ENCODE measurements at regions not wholly inside any gene's neighbourhood (a gene's known extent, or its start where the extent isn't known, plus 50 kb on each side); places are given as distances from the start of the nearest gene placed in this dataset.

GRCh38 chr2:185658750-185659149, 79.9 kb upstream of the FSIP2 start:
- intact Hi-C loops (cut with micrococcal nuclease), result no loop called here
- no peak overlapping the region for H3K4me2 ChIP-seq (ENCODE audit: insufficient read depth, low read length)
- H3K4me1 ChIP-seq (ENCODE audit: control insufficient read depth, extremely low read depth, insufficient read depth, low read length), result no peaks in the 10 kb centered on the region
- DNase-seq (ENCODE audit: low read depth, low spot score), result no peak
- H3K27me3 ChIP-seq (ENCODE audit: control insufficient read depth in 2 of 2, insufficient read depth in 2 of 2, low read length in 2 of 2), result no peaks in the 10 kb centered on the region
- ChIA-PET POLR2A (no interaction called here), CTCF (no interaction called here)
- H3K36me3 ChIP-seq (ENCODE audit: control insufficient read depth in 2 of 2, extremely low read depth in 1 of 2, insufficient read depth in 2 of 2, low read length in 2 of 2), result no peaks in the 10 kb centered on the region
- no peak for TF ChIP-seq FOS (IDR thresholded peaks at IDR 0.05; ENCODE audit: borderline replicate concordance, insufficient read depth, low read length)
- no peak for TF ChIP-seq EZH2 (IDR thresholded peaks at IDR 0.05; ENCODE audit: borderline replicate concordance, low read depth, low read length, severe bottlenecking)
- TF ChIP-seq GATA2 (IDR thresholded peaks at IDR 0.05; ENCODE audit: insufficient read depth, insufficient read length, low read depth, low read length), result no peak
- TF ChIP-seq, protein P1, sequence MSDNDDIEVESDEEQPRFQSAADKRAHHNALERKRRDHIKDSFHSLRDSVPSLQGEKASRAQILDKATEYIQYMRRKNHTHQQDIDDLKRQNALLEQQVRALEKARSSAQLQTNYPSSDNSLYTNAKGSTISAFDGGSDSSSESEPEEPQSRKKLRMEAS (IDR thresholded peaks at IDR 0.05; ENCODE audit: insufficient read depth, insufficient read length), result no peak
- no peak for TF ChIP-seq POLR2A (IDR thresholded peaks at IDR 0.05; ENCODE audit: low read depth, low read length)
- TF ChIP-seq JUN (IDR thresholded peaks at IDR 0.05; ENCODE audit: borderline replicate concordance, insufficient read depth, insufficient read length, low read depth), result no peak
- no peak for TF ChIP-seq POLR2AphosphoS5 (IDR thresholded peaks at IDR 0.05; ENCODE audit: insufficient read depth, low read depth, low read length)
- TF ChIP-seq MYC (IDR thresholded peaks at IDR 0.05; ENCODE audit: low read depth, low read length), result no peak
- TF ChIP-seq CTCF (IDR thresholded peaks at IDR 0.05; ENCODE audit: extremely low read depth in 1 of 2, insufficient read depth in 1 of 2, low read depth in 1 of 2, low read length in 2 of 2), result no peak
- dilution Hi-C loops (cut with MboI; ENCODE audit: extremely low pct_ligation_motif_present, low sequenced_read_pairs), result no loop called here
- no peaks in the 10 kb centered on the region for H4K20me1 ChIP-seq (replicated peaks; ENCODE audit: control insufficient read depth, extremely low read depth, insufficient read depth, low read length)
- no peaks in the 10 kb centered on the region for H3K79me2 ChIP-seq (ENCODE audit: control insufficient read depth, insufficient read depth, low read length)
- FAIRE-seq, result no peak
- BruUV-seq (replicated peaks), result no TSS peak
- H3K9ac ChIP-seq (replicated peaks; ENCODE audit: extremely low read depth, insufficient read depth, low read length), result no peak overlapping the region
- H3K9me1 ChIP-seq (replicated peaks; ENCODE audit: control insufficient read depth, extremely low read depth, insufficient read depth, low read length), result no peaks in the 10 kb centered on the region
- H3K27ac ChIP-seq (ENCODE audit: insufficient read depth, low read depth, low read length), result no peak overlapping the region
- H2AFZ ChIP-seq (ENCODE audit: low read depth, low read length), result no peak overlapping the region
- H3K4me3 ChIP-seq (replicated peaks in 1 of 3; ENCODE audit: insufficient read depth in 1 of 3, low read depth in 1 of 3, low read length in 3 of 3), result no peak overlapping the region
- no peaks in the 10 kb centered on the region for H3K9me3 ChIP-seq (replicated peaks; ENCODE audit: control insufficient read depth, insufficient read depth, low read length)

All from endothelial cell of umbilical vein (primary cell).